DOHH2 (cell line): ENCODE measurements at regions not wholly inside any gene's neighbourhood (a gene's known extent, or its start where the extent isn't known, plus 50 kb on each side); places are given as distances from the start of the nearest gene placed in this dataset.
"Not testable (repeated sequence)": the region's sequence is repeated elsewhere in the genome, so short reads cannot be mapped to it uniquely, and the experiment has no call there.

Experiments used
- H3F3A ChIP-seq: fragments of 200-600 bp; sonication (generic), shearing (Covaris generic); 2 replicates; pipeline ENCODE4 v1.6.0; 2016; ENCODE audit warnings: antibody characterized with exemption, mild to moderate bottlenecking; ENCODE audit not compliant: control insufficient read depth, insufficient read depth
- H3K27ac ChIP-seq: fragments of 200-600 bp; sonication (generic); 2 replicates; pipeline ENCODE4 v1.5.1; 2014; ENCODE audit warnings: low read depth, mild to moderate bottlenecking, low read length, moderate library complexity
- H3K27me3 ChIP-seq: fragments of 200-600 bp; sonication (generic); 2 replicates; pipeline ENCODE4 v1.6.1; 2014; ENCODE audit warnings: mild to moderate bottlenecking, low read length, mixed read lengths; ENCODE audit not compliant: control insufficient read depth
- H3K36me3 ChIP-seq: fragments of 200-600 bp; sonication (generic); 2 replicates; pipeline ENCODE4 v1.6.1; 2014; ENCODE audit warnings: mild to moderate bottlenecking, low read length, moderate library complexity, mixed read lengths; ENCODE audit not compliant: control insufficient read depth
- H3K4me1 ChIP-seq: fragments of 200-600 bp; sonication (generic); 2 replicates; pipeline ENCODE4 v1.6.1; 2014; ENCODE audit warnings: mild to moderate bottlenecking, low read length, mixed read lengths; ENCODE audit not compliant: control insufficient read depth
- H3K4me2 ChIP-seq: fragments of 200-600 bp; sonication (generic); 2 replicates; pipeline ENCODE4 v1.6.0; 2014; ENCODE audit warnings: mild to moderate bottlenecking, low read length, moderate library complexity
- H3K4me3 ChIP-seq: fragments of 200-600 bp; sonication (generic); 2 replicates; pipeline ENCODE4 v1.5.1; 2014; ENCODE audit warnings: mild to moderate bottlenecking, low read length, mixed read lengths
- H3K79me2 ChIP-seq: fragments of 200-600 bp; sonication (generic); 2 replicates; pipeline ENCODE4 v1.6.1; 2014; ENCODE audit warnings: mild to moderate bottlenecking, low read length, mixed read lengths; ENCODE audit not compliant: control insufficient read depth
- H3K9me2 ChIP-seq: fragments of 200-600 bp; sonication (generic); replicated peaks from 2 replicates; pipeline ENCODE4 v1.6.1; 2014; ENCODE audit warnings: mild to moderate bottlenecking, low read length, mixed read lengths; ENCODE audit not compliant: control insufficient read depth
- H3K9me3 ChIP-seq: fragments of 200-600 bp; sonication (generic); 2 replicates; pipeline ENCODE4 v1.6.1; 2014; ENCODE audit warnings: antibody characterized with exemption, low read length, mixed read lengths; ENCODE audit not compliant: control insufficient read depth, insufficient read depth
- H4K20me1 ChIP-seq: fragments of 200-600 bp; sonication (generic); 2 replicates; pipeline ENCODE4 v1.6.0; 2014; ENCODE audit warnings: low read depth, mild to moderate bottlenecking, antibody characterized with exemption, low read length, moderate library complexity; ENCODE audit not compliant: control insufficient read depth, insufficient read depth
- CTCF ChIP-seq: fragments of 200-600 bp; sonication (generic); IDR thresholded peaks from one replicate; pipeline ENCODE4 v1.5.1; 2014; ENCODE audit warnings: antibody characterized with exemption, mild to moderate bottlenecking, low read depth, low read length; ENCODE audit not compliant: poor library complexity, severe bottlenecking
- EZH2phosphoT487 ChIP-seq: fragments of 200-600 bp; sonication (generic); IDR thresholded peaks from 2 replicates; pipeline ENCODE4 v1.6.1; 2017; ENCODE audit warnings: borderline replicate concordance, mild to moderate bottlenecking, antibody characterized with exemption, low read length, moderate library complexity, mixed read lengths

- no peak for TF ChIP-seq CTCF
- TF ChIP-seq EZH2phosphoT487 = no peak
- Histone ChIP-seq H3K27me3 (no peaks in the 10 kb centered on the region), H3K9me2 (no peaks in the 10 kb centered on the region), H3K4me3 (no peak overlapping the region), H3K4me2 (no peak overlapping the region), H3K36me3 (no peaks in the 10 kb centered on the region), H3K4me1 (no peaks in the 10 kb centered on the region), H3K9me3 (no peaks in the 10 kb centered on the region), H3K27ac (no peak overlapping the region), H3F3A (no peaks in the 10 kb centered on the region), H3K79me2 (no peaks in the 10 kb centered on the region), H4K20me1 (no peaks in the 10 kb centered on the region)
These were observed 1682.7 kb downstream of the BRINP3 start for GRCh38 chr1:188794969-188795368.

GRCh38 chr1:188812153-188812552, 1665.5 kb downstream of the BRINP3 start:
- not testable (repeated sequence) for H3K27me3 ChIP-seq, H3K9me3 ChIP-seq, H3K36me3 ChIP-seq

GRCh38 chr1:188812836-188813573, 1664.7 kb downstream of the BRINP3 start:
- not testable (repeated sequence) for H3K36me3 ChIP-seq, H3K9me3 ChIP-seq, H3K27me3 ChIP-seq, H4K20me1 ChIP-seq, H3K9me2 ChIP-seq, H3K27ac ChIP-seq, H3F3A ChIP-seq, H3K4me3 ChIP-seq, H3K4me1 ChIP-seq, H3K4me2 ChIP-seq, H3K79me2 ChIP-seq

More at GRCh38 chr1:188812153-188812552, 1665.5 kb downstream of the BRINP3 start:
- not testable (repeated sequence) for H3F3A ChIP-seq, H3K9me2 ChIP-seq, H3K27ac ChIP-seq, H3K4me2 ChIP-seq, H3K4me1 ChIP-seq, H4K20me1 ChIP-seq, H3K4me3 ChIP-seq, H3K79me2 ChIP-seq

GRCh38 chr1:188817814-188818213, 1659.8 kb downstream of the BRINP3 start:
- TF ChIP-seq CTCF (no peak), EZH2phosphoT487 (no peak)
- H3K36me3 ChIP-seq = no peaks in the 10 kb centered on the region
- no peaks in the 10 kb centered on the region for H3K27me3 ChIP-seq
- no peak overlapping the region for H3K27ac ChIP-seq
- no peak overlapping the region for H3K4me3 ChIP-seq
- H3F3A ChIP-seq = no peaks in the 10 kb centered on the region
- no peaks in the 10 kb centered on the region for H3K9me2 ChIP-seq
- H3K79me2 ChIP-seq = no peaks in the 10 kb centered on the region
- no peaks in the 10 kb centered on the region for H3K9me3 ChIP-seq
- H4K20me1 ChIP-seq = no peaks in the 10 kb centered on the region
- no peaks in the 10 kb centered on the region for H3K4me1 ChIP-seq
- H3K4me2 ChIP-seq = no peak overlapping the region
